ENCODE measurements at regions not wholly inside any gene's neighbourhood (a gene's known extent, or its start where the extent isn't known, plus 50 kb on each side); places are given as distances from the start of the nearest gene placed in this dataset.
A peak's percentile ranks its signal among the peaks of the same experiment; 100 is the strongest.

- no peak for DNase-seq (ENCODE audit: low read depth in 2 of 2)
Measured at GRCh38 chrX:45749375-45749774, 548.7 kb upstream of the DIPK2B start.

GRCh38 chrX:45748369-45748774 lies 547.7 kb upstream of the DIPK2B start:
- no peak for DNase-seq (ENCODE audit: low read depth in 2 of 2)

- no peak for DNase-seq (ENCODE audit: low read depth in 2 of 2)
Measured at GRCh38 chrX:45747905-45748304, 547.2 kb upstream of the DIPK2B start.

GRCh38 chrX:45745479-45745878 lies 544.8 kb upstream of the DIPK2B start:
- DNase-seq (ENCODE audit: low read depth in 2 of 2): no peak

- DNase-seq (ENCODE audit: low read depth in 2 of 2): no peak
Measured at GRCh38 chrX:45743906-45744625, 543.4 kb upstream of the DIPK2B start.

- DNase-seq (ENCODE audit: low read depth in 2 of 2): peak; percentile 30 to 32
Measured at GRCh38 chrX:45743081-45743533, 542.4 kb upstream of the DIPK2B start.

- DNase-seq (ENCODE audit: low read depth in 2 of 2): no peak
Measured at GRCh38 chrX:45740291-45740690, 539.6 kb upstream of the DIPK2B start.

- no peak for DNase-seq (ENCODE audit: low read depth in 2 of 2)
Measured at GRCh38 chrX:45735571-45735970, 534.9 kb upstream of the DIPK2B start.

GRCh38 chrX:45731448-45731847 lies 530.8 kb upstream of the DIPK2B start:
- DNase-seq (ENCODE audit: low read depth in 2 of 2): no peak

GRCh38 chrX:45727761-45728160 lies 527.1 kb upstream of the DIPK2B start:
- DNase-seq (ENCODE audit: low read depth in 2 of 2): no peak

GRCh38 chrX:45722471-45722870 lies 521.8 kb upstream of the DIPK2B start:
- DNase-seq (ENCODE audit: low read depth in 2 of 2): no peak

- DNase-seq (ENCODE audit: low read depth in 2 of 2): no peak
Measured at GRCh38 chrX:45719751-45720501, 519.2 kb upstream of the DIPK2B start.

GRCh38 chrX:45718676-45719075 lies 518.0 kb upstream of the DIPK2B start:
- DNase-seq (ENCODE audit: low read depth in 2 of 2): no peak

GRCh38 chrX:45716750-45717149 lies 516.1 kb upstream of the DIPK2B start:
- no peak for DNase-seq (ENCODE audit: low read depth in 2 of 2)

GRCh38 chrX:45715748-45716147 lies 515.1 kb upstream of the DIPK2B start:
- DNase-seq (ENCODE audit: low read depth in 2 of 2): no peak

GRCh38 chrX:45714866-45715265 lies 514.2 kb upstream of the DIPK2B start:
- no peak for DNase-seq (ENCODE audit: low read depth in 2 of 2)

- no peak for DNase-seq (ENCODE audit: low read depth in 2 of 2)
Measured at GRCh38 chrX:45712067-45712466, 511.4 kb upstream of the DIPK2B start.

- DNase-seq (ENCODE audit: low read depth in 2 of 2): no peak
Measured at GRCh38 chrX:45711231-45711630, 510.6 kb upstream of the DIPK2B start.

- peak; percentile 94 for DNase-seq (ENCODE audit: low read depth in 2 of 2)
Measured at GRCh38 chrX:45710081-45710801, 509.6 kb upstream of the DIPK2B start.

- DNase-seq (ENCODE audit: low read depth in 2 of 2): no peak
Measured at GRCh38 chrX:45709381-45709780, 508.7 kb upstream of the DIPK2B start.

- no peak for DNase-seq (ENCODE audit: low read depth in 2 of 2)
Measured at GRCh38 chrX:45699158-45699557, 498.5 kb upstream of the DIPK2B start.

- peak; percentile 58 to 64 for DNase-seq (ENCODE audit: low read depth in 2 of 2)
Measured at GRCh38 chrX:45697591-45697990, 496.9 kb upstream of the DIPK2B start.

- DNase-seq (ENCODE audit: low read depth in 2 of 2): no peak
Measured at GRCh38 chrX:45696736-45697135, 496.1 kb upstream of the DIPK2B start.
